HG03097 (cell line): ENCODE measurements at regions not wholly inside any gene's neighbourhood (a gene's known extent, or its start where the extent isn't known, plus 50 kb on each side); places are given as distances from the start of the nearest gene placed in this dataset.

Experiments
- ATAC-seq: cut with Tn5 transposase; IDR thresholded peaks from one replicate; pipeline ENCODE4 v1.9.1; 2021; ENCODE audit not compliant: unreplicated experiment, low FRiP score

- ATAC-seq = no peak
Measured at GRCh38 chr15:97126553-97127233, 796.2 kb downstream of the NR2F2 start.

- ATAC-seq = no peak
Measured at GRCh38 chr15:97129674-97130073, 799.2 kb downstream of the NR2F2 start.

GRCh38 chr15:97140216-97140615 is 809.7 kb downstream of the NR2F2 start:
- no peak for ATAC-seq

- ATAC-seq = no peak
Measured at GRCh38 chr15:97141360-97141759, 810.9 kb downstream of the NR2F2 start.

- no peak for ATAC-seq
Measured at GRCh38 chr15:97141871-97142270, 811.4 kb downstream of the NR2F2 start.

- ATAC-seq = no peak
Measured at GRCh38 chr15:97143592-97144376, 813.3 kb downstream of the NR2F2 start.

- ATAC-seq = no peak
Measured at GRCh38 chr15:97144377-97144711, 813.8 kb downstream of the NR2F2 start.

GRCh38 chr15:97146929-97147870 is 813.3 kb upstream of the ARRDC4 start:
- ATAC-seq = no peak

GRCh38 chr15:97153356-97153965 is 807.0 kb upstream of the ARRDC4 start:
- ATAC-seq = no peak

- no peak for ATAC-seq
Measured at GRCh38 chr15:97156739-97157265, 803.7 kb upstream of the ARRDC4 start.

GRCh38 chr15:97162805-97163495 is 797.6 kb upstream of the ARRDC4 start:
- ATAC-seq = no peak

GRCh38 chr15:97165205-97165604 is 795.3 kb upstream of the ARRDC4 start:
- no peak for ATAC-seq

- no peak for ATAC-seq
Measured at GRCh38 chr15:97168704-97169475, 791.6 kb upstream of the ARRDC4 start.

- no peak for ATAC-seq
Measured at GRCh38 chr15:97171556-97171955, 788.9 kb upstream of the ARRDC4 start.

- no peak for ATAC-seq
Measured at GRCh38 chr15:97174886-97175540, 785.5 kb upstream of the ARRDC4 start.

- ATAC-seq = no peak
Measured at GRCh38 chr15:97177151-97177577, 783.3 kb upstream of the ARRDC4 start.

GRCh38 chr15:97182581-97182980 is 777.9 kb upstream of the ARRDC4 start:
- no peak for ATAC-seq

GRCh38 chr15:97189162-97189780 is 771.2 kb upstream of the ARRDC4 start:
- no peak for ATAC-seq
